Caco-2 (cell line): ENCODE measurements at regions not wholly inside any gene's neighbourhood (a gene's known extent, or its start where the extent isn't known, plus 50 kb on each side); places are given as distances from the start of the nearest gene placed in this dataset.

ENCODE experiments used
- BruUV-seq: library from RNA; stranded (reverse); fragments of 400-500 nt; replicated peaks from 2 replicates; lab custom pipeline; 2021; lab: Mats Ljungman, UMichigan
- CTCF ChIA-PET: fragments of 300-600 bp; sonication (Branson Sonifier 250); formaldehyde crosslinking; loops from one replicate; lab custom pipeline; 2022; ENCODE audit warnings: antibody characterized with exemption; lab: Charles Lee
- POLR2A ChIA-PET: fragments of 300-600 bp; sonication (Branson Sonifier 250); formaldehyde crosslinking; loops from one replicate; lab custom pipeline; 2022; ENCODE audit warnings: antibody characterized with exemption; lab: Charles Lee
- DNase-seq, 2 experiments: peaks; one replicate each; pipeline versions ENCODE4 v3.0.0 to v3.0.0-alpha.2; 2020 to 2022
- H3K27me3 ChIP-seq: replicated peaks from 2 replicates; pipeline ENCODE4 v1.6.0; 2011; ENCODE audit warnings: low read length; ENCODE audit not compliant: control insufficient read depth, insufficient read depth
- H3K36me3 ChIP-seq: 2 replicates; pipeline ENCODE4 v1.5.1; 2011; ENCODE audit warnings: low read length; ENCODE audit not compliant: control insufficient read depth, insufficient read depth
- H3K4me1 ChIP-seq: fragments of 250-450 bp; sonication (Bioruptor Pico); 2 replicates; pipeline ENCODE4 v1.5.1; 2020; ENCODE audit warnings: mild to moderate bottlenecking
- H3K4me3 ChIP-seq: 2 replicates; pipeline ENCODE4 v1.5.1; 2011; ENCODE audit warnings: low read depth, mild to moderate bottlenecking, control low read depth, low read length
- H3K9me3 ChIP-seq: fragments of 250-450 bp; sonication (Bioruptor Pico); 2 replicates; pipeline ENCODE4 v1.5.1; 2020; ENCODE audit warnings: mild to moderate bottlenecking, moderate library complexity
- H3K27ac Mint-ChIP-seq: one replicate; pipeline ENCODE4 v1.8.0; 2022; ENCODE audit warnings: mixed read lengths; ENCODE audit not compliant: unreplicated experiment
- H3K27me3 Mint-ChIP-seq: one replicate; pipeline ENCODE4 v1.8.0; 2022; ENCODE audit warnings: mixed read lengths; ENCODE audit not compliant: insufficient read depth, unreplicated experiment
- H3K36me3 Mint-ChIP-seq: one replicate; pipeline ENCODE4 v1.8.0; 2022; ENCODE audit warnings: mild to moderate bottlenecking, mixed read lengths; ENCODE audit not compliant: insufficient read depth, unreplicated experiment
- H3K4me1 Mint-ChIP-seq: one replicate; pipeline ENCODE4 v1.8.0; 2022; ENCODE audit warnings: low read depth, mixed read lengths; ENCODE audit not compliant: unreplicated experiment
- H3K4me3 Mint-ChIP-seq: one replicate; pipeline ENCODE4 v1.8.0; 2022; ENCODE audit warnings: mild to moderate bottlenecking, moderate library complexity, mixed read lengths; ENCODE audit not compliant: unreplicated experiment
- H3K9me3 Mint-ChIP-seq: one replicate; pipeline ENCODE4 v1.8.0; 2022; ENCODE audit warnings: mixed read lengths; ENCODE audit not compliant: unreplicated experiment
- intact Hi-C: fragments of 100-400 bp; cut with micrococcal nuclease; formaldehyde crosslinking; loops from one replicate; pipeline ENCODE4 v1.10.0; 2022; ENCODE audit not compliant: unreplicated experiment
- TF ChIP-seq, protein P1 (sequence below), 2 experiments: fragments of 200-600 bp in 1 of 2; IDR thresholded peaks; 1 replicate in 1 of 2; 2 replicates in 1 of 2; pipeline versions ENCODE4 v1.5.1 to v1.8.0; 2011 to 2022; ENCODE audit warnings: antibody characterized with exemption in 1 of 2, control low read depth in 1 of 2, inconsistent platforms in 1 of 2, low read depth in 1 of 2, low read length in 1 of 2, mild to moderate bottlenecking in 1 of 2, moderate library complexity in 1 of 2; ENCODE audit not compliant: insufficient read depth in 1 of 2, severe bottlenecking in 1 of 2, unreplicated experiment in 1 of 2

DNA sequence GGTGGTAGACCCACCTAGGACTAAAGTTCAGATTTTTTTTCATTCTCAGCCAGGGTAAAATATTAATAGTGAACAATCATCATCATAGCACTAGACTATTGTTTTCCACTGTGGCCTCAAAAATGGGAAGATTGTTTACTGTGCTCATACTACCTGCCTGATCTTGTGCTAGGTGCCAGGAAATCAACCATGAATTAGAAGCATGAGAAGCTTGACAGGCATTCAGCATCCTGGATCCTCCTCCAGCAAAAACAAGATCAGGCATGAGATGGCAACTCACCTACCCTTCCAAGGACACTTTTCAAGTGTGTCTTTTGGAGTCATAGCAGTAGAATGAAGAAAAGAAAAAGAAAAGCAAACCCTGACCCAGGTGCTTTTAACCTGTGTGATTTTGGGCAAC, 174.2 kb downstream of the CYLD start:
- ChIA-PET POLR2A (no interaction called here), CTCF (no interaction called here)
- Histone ChIP-seq H3K4me3 (no peak overlapping the region), H3K9me3 (no peaks in the 10 kb centered on the region), H3K36me3 (no peaks in the 10 kb centered on the region), H3K4me1 (no peaks in the 10 kb centered on the region), H3K27me3 (no peaks in the 10 kb centered on the region; the same call in 1 of the 2 replicates)
- Mint-ChIP-seq H3K36me3 (no peaks in the 10 kb centered on the region), H3K27me3 (peaks cover 21% of the 10 kb centered on the region), H3K9me3 (no peaks in the 10 kb centered on the region), H3K27ac (no peak overlapping the region), H3K4me3 (no peak overlapping the region), H3K4me1 (no peaks in the 10 kb centered on the region)
- no peak for DNase-seq
- TF ChIP-seq, protein P1, sequence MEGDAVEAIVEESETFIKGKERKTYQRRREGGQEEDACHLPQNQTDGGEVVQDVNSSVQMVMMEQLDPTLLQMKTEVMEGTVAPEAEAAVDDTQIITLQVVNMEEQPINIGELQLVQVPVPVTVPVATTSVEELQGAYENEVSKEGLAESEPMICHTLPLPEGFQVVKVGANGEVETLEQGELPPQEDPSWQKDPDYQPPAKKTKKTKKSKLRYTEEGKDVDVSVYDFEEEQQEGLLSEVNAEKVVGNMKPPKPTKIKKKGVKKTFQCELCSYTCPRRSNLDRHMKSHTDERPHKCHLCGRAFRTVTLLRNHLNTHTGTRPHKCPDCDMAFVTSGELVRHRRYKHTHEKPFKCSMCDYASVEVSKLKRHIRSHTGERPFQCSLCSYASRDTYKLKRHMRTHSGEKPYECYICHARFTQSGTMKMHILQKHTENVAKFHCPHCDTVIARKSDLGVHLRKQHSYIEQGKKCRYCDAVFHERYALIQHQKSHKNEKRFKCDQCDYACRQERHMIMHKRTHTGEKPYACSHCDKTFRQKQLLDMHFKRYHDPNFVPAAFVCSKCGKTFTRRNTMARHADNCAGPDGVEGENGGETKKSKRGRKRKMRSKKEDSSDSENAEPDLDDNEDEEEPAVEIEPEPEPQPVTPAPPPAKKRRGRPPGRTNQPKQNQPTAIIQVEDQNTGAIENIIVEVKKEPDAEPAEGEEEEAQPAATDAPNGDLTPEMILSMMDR (IDR thresholded peaks at IDR 0.05; ENCODE audit: insufficient read depth in 1 of 2, low read depth in 1 of 2, low read length in 1 of 2, severe bottlenecking in 1 of 2, unreplicated experiment in 1 of 2), result no peak
- BruUV-seq, result no TSS peak
- intact Hi-C loops, result no loop called here

DNA sequence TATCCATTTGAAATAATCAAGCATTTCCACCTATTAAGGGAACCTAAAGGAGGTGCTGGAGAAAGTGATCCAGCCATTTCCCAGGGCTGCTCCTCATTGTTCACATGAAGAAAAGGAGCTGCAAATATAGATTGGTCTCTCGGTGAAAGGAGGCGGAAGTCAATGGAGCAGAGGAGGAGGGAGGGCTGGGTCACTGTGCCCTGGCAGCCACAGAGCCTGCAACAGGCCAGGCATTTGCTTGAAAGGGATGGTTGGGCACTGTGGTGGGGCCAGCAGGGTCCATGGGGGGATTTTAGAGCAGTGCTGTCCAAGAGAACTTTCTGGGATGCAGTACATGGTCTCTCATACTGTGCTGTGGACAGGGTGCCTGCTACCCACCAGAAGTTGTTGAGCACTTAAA, 173.2 kb downstream of the CYLD start:
- H3K36me3 ChIP-seq, result no peaks in the 10 kb centered on the region
- Mint-ChIP-seq H3K27me3 (peaks cover 23% of the 10 kb centered on the region), H3K27ac (no peak overlapping the region), H3K4me1 (no peaks in the 10 kb centered on the region), H3K9me3 (no peaks in the 10 kb centered on the region), H3K36me3 (no peaks in the 10 kb centered on the region), H3K4me3 (no peak overlapping the region)
- no TSS peak for BruUV-seq
- DNase-seq, result no peak
- H3K4me3 ChIP-seq, result no peak overlapping the region
- H3K9me3 ChIP-seq, result no peaks in the 10 kb centered on the region
- ChIA-PET POLR2A (no interaction called here), CTCF (no interaction called here)
- TF ChIP-seq, protein P1 (IDR thresholded peaks at IDR 0.05; ENCODE audit: insufficient read depth in 1 of 2, low read depth in 1 of 2, low read length in 1 of 2, severe bottlenecking in 1 of 2, unreplicated experiment in 1 of 2), result no peak
- H3K27me3 ChIP-seq, result no peaks in the 10 kb centered on the region; the same call in 1 of the 2 replicates
- no peaks in the 10 kb centered on the region for H3K4me1 ChIP-seq
- intact Hi-C loops, result no loop called here

DNA sequence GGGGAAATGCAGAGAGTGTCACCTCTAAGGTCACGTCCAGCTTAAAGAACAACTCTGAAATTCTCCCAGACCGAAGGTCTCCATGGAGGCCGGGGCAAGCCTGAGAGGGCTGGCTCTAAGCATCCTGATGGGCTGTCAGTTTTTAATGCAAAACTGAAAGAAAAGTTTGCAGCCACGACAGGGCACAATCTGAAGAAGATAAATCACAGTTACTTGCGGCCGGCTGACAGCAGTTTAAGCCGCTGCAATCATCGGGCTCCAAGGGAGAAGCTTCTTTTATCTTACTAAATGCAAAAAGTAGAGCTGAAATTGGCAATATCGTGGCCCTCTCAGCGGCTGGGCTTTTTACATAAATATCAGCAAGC, 168.8 kb downstream of the CYLD start:
- Mint-ChIP-seq H3K27ac (no peak overlapping the region), H3K4me1 (no peaks in the 10 kb centered on the region), H3K27me3 (peaks cover 19% of the 10 kb centered on the region), H3K36me3 (no peaks in the 10 kb centered on the region), H3K4me3 (no peak overlapping the region), H3K9me3 (no peaks in the 10 kb centered on the region)
- CTCF ChIA-PET, result no interaction called here
- TF ChIP-seq, protein P1 (IDR thresholded peaks at IDR 0.05; ENCODE audit: insufficient read depth in 1 of 2, low read depth in 1 of 2, low read length in 1 of 2, severe bottlenecking in 1 of 2, unreplicated experiment in 1 of 2), result no peak
- no peaks in the 10 kb centered on the region for H3K4me1 ChIP-seq
- no peaks in the 10 kb centered on the region for H3K36me3 ChIP-seq
- H3K27me3 ChIP-seq, result no peaks in the 10 kb centered on the region
- BruUV-seq, result no TSS peak
- intact Hi-C loops, result no loop called here
- POLR2A ChIA-PET, result no interaction called here
- DNase-seq, result no peak
- H3K9me3 ChIP-seq, result no peaks in the 10 kb centered on the region
- H3K4me3 ChIP-seq, result no peak overlapping the region
